ENCODE measurements at regions not wholly inside any gene's neighbourhood (a gene's known extent, or its start where the extent isn't known, plus 50 kb on each side); places are given as distances from the start of the nearest gene placed in this dataset.

DNA sequence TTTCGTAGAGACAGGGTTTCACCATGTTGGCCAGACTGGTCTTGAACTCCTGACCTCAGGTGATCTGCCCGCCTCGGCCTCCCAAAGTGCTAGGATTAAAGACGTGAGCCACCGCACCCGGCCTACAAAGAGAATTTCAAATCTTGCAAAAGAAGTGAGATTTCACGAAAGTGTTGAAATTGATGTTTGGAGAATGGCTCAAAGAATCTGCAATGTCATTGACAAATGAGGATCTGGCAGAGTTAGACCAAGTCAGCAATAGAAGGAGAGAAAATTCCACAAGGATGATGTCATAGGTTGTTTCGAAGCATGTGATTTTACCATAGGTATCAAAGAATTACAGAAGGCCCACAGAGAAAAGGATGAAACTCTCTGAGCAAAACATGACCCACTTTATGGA, 71.7 kb downstream of the LYZL2 start (continued):
- TF ChIP-seq, protein P1, sequence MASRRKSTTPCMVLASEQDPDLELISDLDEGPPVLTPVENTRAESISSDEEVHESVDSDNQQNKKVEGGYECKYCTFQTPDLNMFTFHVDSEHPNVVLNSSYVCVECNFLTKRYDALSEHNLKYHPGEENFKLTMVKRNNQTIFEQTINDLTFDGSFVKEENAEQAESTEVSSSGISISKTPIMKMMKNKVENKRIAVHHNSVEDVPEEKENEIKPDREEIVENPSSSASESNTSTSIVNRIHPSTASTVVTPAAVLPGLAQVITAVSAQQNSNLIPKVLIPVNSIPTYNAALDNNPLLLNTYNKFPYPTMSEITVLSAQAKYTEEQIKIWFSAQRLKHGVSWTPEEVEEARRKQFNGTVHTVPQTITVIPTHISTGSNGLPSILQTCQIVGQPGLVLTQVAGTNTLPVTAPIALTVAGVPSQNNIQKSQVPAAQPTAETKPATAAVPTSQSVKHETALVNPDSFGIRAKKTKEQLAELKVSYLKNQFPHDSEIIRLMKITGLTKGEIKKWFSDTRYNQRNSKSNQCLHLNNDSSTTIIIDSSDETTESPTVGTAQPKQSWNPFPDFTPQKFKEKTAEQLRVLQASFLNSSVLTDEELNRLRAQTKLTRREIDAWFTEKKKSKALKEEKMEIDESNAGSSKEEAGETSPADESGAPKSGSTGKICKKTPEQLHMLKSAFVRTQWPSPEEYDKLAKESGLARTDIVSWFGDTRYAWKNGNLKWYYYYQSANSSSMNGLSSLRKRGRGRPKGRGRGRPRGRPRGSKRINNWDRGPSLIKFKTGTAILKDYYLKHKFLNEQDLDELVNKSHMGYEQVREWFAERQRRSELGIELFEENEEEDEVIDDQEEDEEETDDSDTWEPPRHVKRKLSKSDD (conservative IDR thresholded peaks at IDR 0.05; ENCODE audit: low read length) = no peak
- TF ChIP-seq TEAD2 (tag; IDR thresholded peaks at IDR 0.05) = peak; percentile 80
- no peak for TF ChIP-seq PHF8 (IDR thresholded peaks at IDR 0.05; ENCODE audit: borderline replicate concordance, low read length)
- no peak for TF ChIP-seq ZNF561 (CRISPR knock-in tag; conservative IDR thresholded peaks at IDR 0.05)
- no peak for TF ChIP-seq ERF (CRISPR knock-in tag; IDR thresholded peaks at IDR 0.05)
- TF ChIP-seq EHMT2 (IDR thresholded peaks at IDR 0.05) = peak; percentile 39; the same call in 1 of the 2 replicates
- TF ChIP-seq MYNN (IDR thresholded peaks at IDR 0.05) = no peak
- no peak for TF ChIP-seq MYNN (CRISPR knock-in tag; IDR thresholded peaks at IDR 0.05)
- TF ChIP-seq CBX1 (IDR thresholded peaks at IDR 0.05; ENCODE audit: low read depth) = no peak
- no peak for TF ChIP-seq PYGO2 (tag; IDR thresholded peaks at IDR 0.05)
- no peak for TF ChIP-seq ZNF347 (CRISPR knock-in tag; IDR thresholded peaks at IDR 0.05; ENCODE audit: low read depth)
- no peak for TF ChIP-seq SAP30 (IDR thresholded peaks at IDR 0.05; ENCODE audit: borderline replicate concordance, insufficient read depth, low read depth, low read length, poor library complexity, severe bottlenecking)
- TF ChIP-seq, protein P2, sequence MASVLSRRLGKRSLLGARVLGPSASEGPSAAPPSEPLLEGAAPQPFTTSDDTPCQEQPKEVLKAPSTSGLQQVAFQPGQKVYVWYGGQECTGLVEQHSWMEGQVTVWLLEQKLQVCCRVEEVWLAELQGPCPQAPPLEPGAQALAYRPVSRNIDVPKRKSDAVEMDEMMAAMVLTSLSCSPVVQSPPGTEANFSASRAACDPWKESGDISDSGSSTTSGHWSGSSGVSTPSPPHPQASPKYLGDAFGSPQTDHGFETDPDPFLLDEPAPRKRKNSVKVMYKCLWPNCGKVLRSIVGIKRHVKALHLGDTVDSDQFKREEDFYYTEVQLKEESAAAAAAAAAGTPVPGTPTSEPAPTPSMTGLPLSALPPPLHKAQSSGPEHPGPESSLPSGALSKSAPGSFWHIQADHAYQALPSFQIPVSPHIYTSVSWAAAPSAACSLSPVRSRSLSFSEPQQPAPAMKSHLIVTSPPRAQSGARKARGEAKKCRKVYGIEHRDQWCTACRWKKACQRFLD (CRISPR knock-in tag; IDR thresholded peaks at IDR 0.05) = no peak
- TF ChIP-seq POLR2H (tag; IDR thresholded peaks at IDR 0.05; ENCODE audit: low read depth) = no peak
- TF ChIP-seq, protein P3, sequence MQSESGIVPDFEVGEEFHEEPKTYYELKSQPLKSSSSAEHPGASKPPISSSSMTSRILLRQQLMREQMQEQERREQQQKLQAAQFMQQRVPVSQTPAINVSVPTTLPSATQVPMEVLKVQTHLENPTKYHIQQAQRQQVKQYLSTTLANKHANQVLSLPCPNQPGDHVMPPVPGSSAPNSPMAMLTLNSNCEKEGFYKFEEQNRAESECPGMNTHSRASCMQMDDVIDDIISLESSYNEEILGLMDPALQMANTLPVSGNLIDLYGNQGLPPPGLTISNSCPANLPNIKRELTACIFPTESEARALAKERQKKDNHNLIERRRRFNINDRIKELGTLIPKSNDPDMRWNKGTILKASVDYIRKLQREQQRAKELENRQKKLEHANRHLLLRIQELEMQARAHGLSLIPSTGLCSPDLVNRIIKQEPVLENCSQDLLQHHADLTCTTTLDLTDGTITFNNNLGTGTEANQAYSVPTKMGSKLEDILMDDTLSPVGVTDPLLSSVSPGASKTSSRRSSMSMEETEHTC (IDR thresholded peaks at IDR 0.05) = no peak
- TF ChIP-seq FIP1L1 (IDR thresholded peaks at IDR 0.05; ENCODE audit: low read depth, low read length, poor library complexity, severe bottlenecking) = no peak
- TF ChIP-seq MEF2A (IDR thresholded peaks at IDR 0.05; ENCODE audit: control insufficient read depth, low read depth, low read length) = 0 out of 2 replicates have a peak, but pooled peaks have one; percentile 19
- TF ChIP-seq ZBED1 (IDR thresholded peaks at IDR 0.05) = no peak
- TF ChIP-seq ZNF316 (IDR thresholded peaks at IDR 0.05) = peak; percentile 97
- no peak for TF ChIP-seq BCOR (IDR thresholded peaks at IDR 0.05)
- TF ChIP-seq HNRNPK (IDR thresholded peaks at IDR 0.05; ENCODE audit: low read depth, low read length, poor library complexity, severe bottlenecking) = no peak
- peak; percentile 58 for TF ChIP-seq ARID1B (IDR thresholded peaks at IDR 0.05)
- TF ChIP-seq, protein P4, sequence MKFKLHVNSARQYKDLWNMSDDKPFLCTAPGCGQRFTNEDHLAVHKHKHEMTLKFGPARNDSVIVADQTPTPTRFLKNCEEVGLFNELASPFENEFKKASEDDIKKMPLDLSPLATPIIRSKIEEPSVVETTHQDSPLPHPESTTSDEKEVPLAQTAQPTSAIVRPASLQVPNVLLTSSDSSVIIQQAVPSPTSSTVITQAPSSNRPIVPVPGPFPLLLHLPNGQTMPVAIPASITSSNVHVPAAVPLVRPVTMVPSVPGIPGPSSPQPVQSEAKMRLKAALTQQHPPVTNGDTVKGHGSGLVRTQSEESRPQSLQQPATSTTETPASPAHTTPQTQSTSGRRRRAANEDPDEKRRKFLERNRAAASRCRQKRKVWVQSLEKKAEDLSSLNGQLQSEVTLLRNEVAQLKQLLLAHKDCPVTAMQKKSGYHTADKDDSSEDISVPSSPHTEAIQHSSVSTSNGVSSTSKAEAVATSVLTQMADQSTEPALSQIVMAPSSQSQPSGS (CRISPR knock-in tag; IDR thresholded peaks at IDR 0.05) = no peak
- TF ChIP-seq DNMT1 (IDR thresholded peaks at IDR 0.05) = no peak
- no peak for TF ChIP-seq FOXA1 (IDR thresholded peaks at IDR 0.05; ENCODE audit: borderline replicate concordance)
- TF ChIP-seq CBX5 (IDR thresholded peaks at IDR 0.05; ENCODE audit: borderline replicate concordance, low read depth) = no peak

All from K562 (cell line).